ENCODE measurements at regions not wholly inside any gene's neighbourhood (a gene's known extent, or its start where the extent isn't known, plus 50 kb on each side); places are given as distances from the start of the nearest gene placed in this dataset.

DNA sequence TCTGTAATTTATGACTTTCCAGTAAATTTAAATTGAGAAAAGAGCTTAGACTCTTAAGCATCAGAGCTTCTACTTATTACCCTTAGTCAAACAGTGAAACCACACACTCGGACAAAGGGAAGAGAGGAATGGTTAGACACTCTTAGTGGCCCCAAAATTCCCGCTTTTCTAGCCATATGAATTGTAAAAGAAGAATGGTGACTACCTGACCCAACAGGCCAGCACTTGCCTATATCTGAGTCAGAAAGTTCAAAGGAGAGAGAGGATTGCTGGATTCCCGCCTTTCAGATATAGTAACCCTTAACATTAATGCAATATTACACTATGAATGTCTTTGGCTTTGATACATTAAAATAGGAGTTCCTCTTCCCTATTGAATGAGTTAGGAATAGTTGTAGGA lies 317.3 kb downstream of the PCDH17 start:
- no peak overlapping the region for H3K4me2 ChIP-seq (ENCODE audit: low read depth, low read length, poor library complexity, severe bottlenecking)
- no peaks in the 10 kb centered on the region for H3K9me2 ChIP-seq (replicated peaks; ENCODE audit: low read depth, low read length)
- no peaks in the 10 kb centered on the region for H3F3A ChIP-seq (ENCODE audit: low read depth)
- TF ChIP-seq, protein P1, sequence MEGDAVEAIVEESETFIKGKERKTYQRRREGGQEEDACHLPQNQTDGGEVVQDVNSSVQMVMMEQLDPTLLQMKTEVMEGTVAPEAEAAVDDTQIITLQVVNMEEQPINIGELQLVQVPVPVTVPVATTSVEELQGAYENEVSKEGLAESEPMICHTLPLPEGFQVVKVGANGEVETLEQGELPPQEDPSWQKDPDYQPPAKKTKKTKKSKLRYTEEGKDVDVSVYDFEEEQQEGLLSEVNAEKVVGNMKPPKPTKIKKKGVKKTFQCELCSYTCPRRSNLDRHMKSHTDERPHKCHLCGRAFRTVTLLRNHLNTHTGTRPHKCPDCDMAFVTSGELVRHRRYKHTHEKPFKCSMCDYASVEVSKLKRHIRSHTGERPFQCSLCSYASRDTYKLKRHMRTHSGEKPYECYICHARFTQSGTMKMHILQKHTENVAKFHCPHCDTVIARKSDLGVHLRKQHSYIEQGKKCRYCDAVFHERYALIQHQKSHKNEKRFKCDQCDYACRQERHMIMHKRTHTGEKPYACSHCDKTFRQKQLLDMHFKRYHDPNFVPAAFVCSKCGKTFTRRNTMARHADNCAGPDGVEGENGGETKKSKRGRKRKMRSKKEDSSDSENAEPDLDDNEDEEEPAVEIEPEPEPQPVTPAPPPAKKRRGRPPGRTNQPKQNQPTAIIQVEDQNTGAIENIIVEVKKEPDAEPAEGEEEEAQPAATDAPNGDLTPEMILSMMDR (conservative IDR thresholded peaks at IDR 0.05; ENCODE audit: low read length), result no peak
- no peak for TF ChIP-seq EZH2phosphoT487 (IDR thresholded peaks at IDR 0.05; ENCODE audit: borderline replicate concordance)
- H3K9me3 ChIP-seq (ENCODE audit: insufficient read depth, low read depth, low read length), result no peaks in the 10 kb centered on the region
- no peaks in the 10 kb centered on the region for H4K20me1 ChIP-seq (ENCODE audit: insufficient read depth, low read length, poor library complexity, severe bottlenecking)
- no peaks in the 10 kb centered on the region for H3K27me3 ChIP-seq (ENCODE audit: insufficient read depth, low read length, poor library complexity, severe bottlenecking)
- no peaks in the 10 kb centered on the region for H3K4me1 ChIP-seq (ENCODE audit: insufficient read depth, low read length, poor library complexity, severe bottlenecking)
- no peaks in the 10 kb centered on the region for H3K79me2 ChIP-seq (ENCODE audit: insufficient read depth, low read length)
- no peak overlapping the region for H3K9ac ChIP-seq (ENCODE audit: low read depth, low read length, poor library complexity, severe bottlenecking)
- H3K4me3 ChIP-seq (ENCODE audit: low read length, poor library complexity, severe bottlenecking), result no peak overlapping the region
- no peak overlapping the region for H2AFZ ChIP-seq (ENCODE audit: low read length)
- no peaks in the 10 kb centered on the region for H3K36me3 ChIP-seq (ENCODE audit: insufficient read depth, low read length)

DNA sequence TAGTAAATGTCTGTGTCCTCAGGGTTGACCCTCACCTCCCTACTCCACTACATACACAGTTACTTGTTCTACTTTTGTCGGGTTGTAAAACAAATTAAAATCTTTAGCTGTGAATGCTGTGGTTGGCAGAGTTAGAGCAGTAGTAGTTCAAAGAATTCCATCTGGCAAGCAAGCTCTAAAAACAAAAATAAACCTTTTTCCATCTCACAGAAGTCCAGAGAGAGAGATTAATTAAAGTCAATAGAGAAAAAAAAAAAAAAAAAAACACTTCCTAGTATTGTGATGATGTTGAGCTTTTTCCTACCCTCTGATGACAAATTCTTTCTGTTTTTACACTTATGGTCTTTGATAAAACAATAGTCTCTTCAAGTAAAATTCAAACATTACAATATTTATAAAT lies 338.4 kb downstream of the PCDH17 start:
- no peaks in the 10 kb centered on the region for H3F3A ChIP-seq (ENCODE audit: low read depth)
- peaks cover 7% of the 10 kb centered on the region; the same call in 1 of the 2 replicates for H3K9me3 ChIP-seq (ENCODE audit: insufficient read depth, low read depth, low read length)
- no peak overlapping the region for H3K4me2 ChIP-seq (ENCODE audit: low read depth, low read length, poor library complexity, severe bottlenecking)
- no peak for TF ChIP-seq EZH2phosphoT487 (IDR thresholded peaks at IDR 0.05; ENCODE audit: borderline replicate concordance)
- TF ChIP-seq, protein P1 (conservative IDR thresholded peaks at IDR 0.05; ENCODE audit: low read length), result no peak
- H2AFZ ChIP-seq (ENCODE audit: low read length), result no peak overlapping the region
- no peaks in the 10 kb centered on the region for H4K20me1 ChIP-seq (ENCODE audit: insufficient read depth, low read length, poor library complexity, severe bottlenecking)
- no peaks in the 10 kb centered on the region for H3K4me1 ChIP-seq (ENCODE audit: insufficient read depth, low read length, poor library complexity, severe bottlenecking)
- H3K36me3 ChIP-seq (ENCODE audit: insufficient read depth, low read length), result no peaks in the 10 kb centered on the region
- H3K9ac ChIP-seq (ENCODE audit: low read depth, low read length, poor library complexity, severe bottlenecking), result no peak overlapping the region
- no peak overlapping the region for H3K4me3 ChIP-seq (ENCODE audit: low read length, poor library complexity, severe bottlenecking)
- no peaks in the 10 kb centered on the region for H3K27me3 ChIP-seq (ENCODE audit: insufficient read depth, low read length, poor library complexity, severe bottlenecking)
- no peaks in the 10 kb centered on the region for H3K79me2 ChIP-seq (ENCODE audit: insufficient read depth, low read length)
- no peaks in the 10 kb centered on the region for H3K9me2 ChIP-seq (replicated peaks; ENCODE audit: low read depth, low read length)

DNA sequence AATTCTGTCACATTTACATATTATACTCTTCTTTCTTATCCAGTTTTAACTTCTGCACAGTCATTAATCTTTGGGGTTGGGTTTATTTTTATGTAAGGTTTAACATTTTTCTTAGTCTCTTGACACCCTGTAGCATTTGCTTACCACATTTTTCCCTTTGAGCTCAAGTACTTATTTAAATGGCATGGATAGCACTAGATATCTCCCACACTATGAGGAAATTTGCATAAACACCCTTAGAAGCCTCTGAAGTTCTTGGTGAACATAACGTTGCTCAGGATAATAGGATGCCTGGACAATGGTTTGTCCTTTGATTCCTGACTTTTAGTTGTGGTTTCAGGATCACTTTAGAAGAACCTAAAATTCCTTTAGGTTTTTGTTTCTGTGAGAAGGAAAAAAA lies 338.9 kb downstream of the PCDH17 start:
- no peak for TF ChIP-seq EZH2phosphoT487 (IDR thresholded peaks at IDR 0.05; ENCODE audit: borderline replicate concordance)
- TF ChIP-seq, protein P1 (conservative IDR thresholded peaks at IDR 0.05; ENCODE audit: low read length), result no peak
- H2AFZ ChIP-seq (ENCODE audit: low read length), result no peak overlapping the region
- no peaks in the 10 kb centered on the region for H4K20me1 ChIP-seq (ENCODE audit: insufficient read depth, low read length, poor library complexity, severe bottlenecking)

More for the DNA sequence above, 338.9 kb downstream of the PCDH17 start:
- Histone ChIP-seq H3K9ac (ENCODE audit: low read depth, low read length, poor library complexity, severe bottlenecking) (no peak overlapping the region), H3K9me3 (ENCODE audit: insufficient read depth, low read depth, low read length) (peaks cover 7% of the 10 kb centered on the region; the same call in 1 of the 2 replicates), H3K4me2 (ENCODE audit: low read depth, low read length, poor library complexity, severe bottlenecking) (no peak overlapping the region), H3K36me3 (ENCODE audit: insufficient read depth, low read length) (no peaks in the 10 kb centered on the region), H3K27me3 (ENCODE audit: insufficient read depth, low read length, poor library complexity, severe bottlenecking) (no peaks in the 10 kb centered on the region), H3K79me2 (ENCODE audit: insufficient read depth, low read length) (no peaks in the 10 kb centered on the region), H3F3A (ENCODE audit: low read depth) (no peaks in the 10 kb centered on the region), H3K9me2 (replicated peaks; ENCODE audit: low read depth, low read length) (no peaks in the 10 kb centered on the region), H3K4me3 (ENCODE audit: low read length, poor library complexity, severe bottlenecking) (no peak overlapping the region), H3K4me1 (ENCODE audit: insufficient read depth, low read length, poor library complexity, severe bottlenecking) (no peaks in the 10 kb centered on the region)
